Stimulated activated CD8-positive, alpha-beta memory T cell treated with anti-CD3 and anti-CD28 coated beads, Interleukin-4, amount 100 ng/mL, for 1 hour (primary cell): ENCODE measurements at regions not wholly inside any gene's neighbourhood (a gene's known extent, or its start where the extent isn't known, plus 50 kb on each side); places are given as distances from the start of the nearest gene placed in this dataset.
A peak's percentile ranks its signal among the peaks of the same experiment; 100 is the strongest.
"Not testable (repeated sequence)": the region's sequence is repeated elsewhere in the genome, so short reads cannot be mapped to it uniquely, and the experiment has no call there.

Experiments
- DNase-seq, 2 donors: peaks; one replicate each; pipeline ENCODE4 v3.0.0-alpha.2; 2020; ENCODE audit warnings: low read depth in 2 of 2, low spot score in 1 of 2

- DNase-seq: not testable (repeated sequence)
Observed at GRCh38 chr9:62798884-62799850, 1609.3 kb downstream of the SPATA31A7 start.

GRCh38 chr9:62799851-62800371 is 1610.1 kb downstream of the SPATA31A7 start:
- DNase-seq: not testable (repeated sequence)

DNA sequence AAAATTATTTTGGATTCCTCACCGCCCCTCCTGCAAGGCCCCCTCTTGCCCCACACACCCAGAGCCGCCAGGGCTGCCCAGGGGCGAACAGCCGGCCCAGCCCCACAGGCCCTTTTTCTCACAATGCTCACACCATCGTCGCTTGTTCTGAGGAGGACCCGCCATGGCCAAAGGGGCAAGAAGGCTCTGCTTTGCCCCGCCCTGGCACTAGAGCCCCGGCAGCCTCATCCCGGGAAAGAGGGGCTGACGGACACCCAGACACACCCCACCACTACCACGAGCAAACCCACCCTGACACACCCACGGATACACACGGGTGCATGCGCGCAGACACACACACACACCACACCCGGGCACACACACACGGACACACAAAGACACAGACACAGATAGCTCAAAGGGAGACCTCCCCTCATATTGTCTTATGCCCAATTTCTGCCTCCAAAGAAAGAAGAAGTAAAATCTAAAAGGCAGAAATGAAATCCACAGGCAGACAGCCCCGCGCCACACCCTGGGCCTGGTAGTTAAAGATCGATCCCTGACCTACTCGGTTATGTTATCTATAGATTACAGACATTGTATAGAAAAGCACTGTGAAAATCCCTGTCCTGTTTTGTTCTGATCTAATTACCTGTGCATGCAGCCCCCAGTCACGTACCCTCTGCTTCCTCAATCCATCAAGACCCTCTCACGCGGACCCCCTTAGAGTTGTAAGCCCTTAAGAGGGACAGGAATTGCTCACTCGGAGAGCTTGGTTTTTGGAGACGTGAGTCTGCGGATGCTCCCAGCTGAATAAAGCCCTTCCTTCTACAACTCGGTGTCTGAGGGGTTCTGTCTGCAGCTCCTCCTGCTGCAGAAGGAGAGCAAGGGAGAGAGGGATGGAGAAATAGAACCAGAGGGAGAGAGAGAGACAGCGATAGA is 1610.9 kb downstream of the SPATA31A7 start:
- not testable (repeated sequence) for DNase-seq

GRCh38 chr9:62801372-62801811 is 1611.6 kb downstream of the SPATA31A7 start:
- not testable (repeated sequence) for DNase-seq

GRCh38 chr9:62801961-62802718 is 1612.3 kb downstream of the SPATA31A7 start:
- peak in 1 of 2 donors; percentile 51 for DNase-seq

GRCh38 chr9:62802719-62803079 is 1612.9 kb downstream of the SPATA31A7 start:
- DNase-seq: not testable (repeated sequence)

DNA sequence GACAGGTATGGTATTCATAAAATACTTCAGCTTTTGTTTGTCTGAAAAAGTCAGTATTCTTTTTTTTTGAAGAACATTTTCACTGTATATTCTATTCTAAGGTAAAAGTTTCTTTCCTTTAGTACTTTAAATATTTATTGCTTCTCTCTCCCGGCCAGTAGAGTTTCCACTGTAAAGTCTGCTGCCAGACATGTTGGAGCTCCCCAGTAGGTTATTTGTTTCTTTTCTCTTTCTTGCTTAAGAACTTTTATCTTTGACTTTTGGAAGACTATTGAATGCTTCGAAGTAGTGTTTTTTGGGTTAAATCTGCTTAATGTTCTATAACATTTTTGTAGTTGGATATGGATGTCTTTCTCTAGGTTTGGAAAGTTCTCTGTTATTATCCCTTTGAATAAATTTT is 1613.3 kb downstream of the SPATA31A7 start:
- not testable (repeated sequence) for DNase-seq

DNA sequence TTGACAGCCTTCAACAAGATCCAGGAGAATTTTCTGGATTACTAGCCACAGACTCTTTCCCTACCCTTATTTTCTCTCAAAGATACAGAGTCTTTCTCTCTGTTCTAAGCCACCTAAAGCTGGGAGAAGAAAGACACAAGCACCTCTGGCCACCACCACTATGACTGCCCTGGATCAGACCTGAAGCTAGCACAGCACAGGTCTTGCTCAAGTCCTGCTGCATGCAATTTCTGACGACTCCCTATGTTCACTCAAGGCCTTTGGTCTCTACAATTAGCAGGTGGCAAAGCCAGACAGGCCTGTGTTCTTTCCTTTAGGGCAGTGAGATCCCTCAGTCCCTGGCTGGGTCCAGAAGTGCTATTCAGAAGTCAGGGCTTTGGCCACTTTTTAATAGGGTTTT is 1614.5 kb downstream of the SPATA31A7 start:
- DNase-seq: not testable (repeated sequence)

DNA sequence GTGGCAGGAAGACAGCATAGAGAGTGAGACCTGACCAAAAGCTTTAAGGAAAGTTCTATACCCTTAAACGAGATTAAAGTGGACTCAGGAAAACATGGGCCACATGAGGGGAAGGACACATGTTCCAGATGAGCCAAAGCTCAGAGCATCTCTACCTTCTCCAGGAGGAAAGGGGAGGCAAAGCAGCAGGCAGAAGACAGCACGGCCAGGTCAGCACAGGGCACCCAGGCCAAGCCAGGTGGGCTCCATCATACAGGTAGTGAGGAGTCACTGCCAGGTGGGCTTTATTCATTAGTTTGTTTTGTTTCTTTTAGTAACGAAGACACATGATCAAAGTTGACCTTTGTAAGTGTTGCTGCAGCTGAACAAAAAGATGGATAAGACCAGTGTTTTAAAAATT is 1617.6 kb downstream of the SPATA31A7 start:
- DNase-seq: not testable (repeated sequence)

DNA sequence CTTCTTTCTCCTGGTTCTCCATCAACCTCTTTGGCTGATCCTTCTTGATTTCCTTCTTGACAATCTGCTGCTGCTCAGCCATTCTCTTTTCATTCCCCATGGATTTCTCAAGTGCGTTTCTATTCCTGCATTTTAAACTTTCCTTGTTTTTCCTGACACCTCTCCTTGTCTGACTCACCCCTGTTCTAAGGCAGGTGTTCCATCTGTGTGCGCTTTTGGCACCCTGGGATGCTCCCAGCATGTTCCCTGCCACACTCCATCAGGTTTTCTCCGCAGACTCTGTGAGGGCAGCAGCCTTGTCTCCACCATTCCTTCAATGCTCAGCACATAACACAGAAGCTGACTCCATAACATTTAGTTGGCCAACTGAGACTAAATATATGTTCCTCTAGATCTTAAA is 1618.2 kb downstream of the SPATA31A7 start:
- DNase-seq: not testable (repeated sequence)

DNA sequence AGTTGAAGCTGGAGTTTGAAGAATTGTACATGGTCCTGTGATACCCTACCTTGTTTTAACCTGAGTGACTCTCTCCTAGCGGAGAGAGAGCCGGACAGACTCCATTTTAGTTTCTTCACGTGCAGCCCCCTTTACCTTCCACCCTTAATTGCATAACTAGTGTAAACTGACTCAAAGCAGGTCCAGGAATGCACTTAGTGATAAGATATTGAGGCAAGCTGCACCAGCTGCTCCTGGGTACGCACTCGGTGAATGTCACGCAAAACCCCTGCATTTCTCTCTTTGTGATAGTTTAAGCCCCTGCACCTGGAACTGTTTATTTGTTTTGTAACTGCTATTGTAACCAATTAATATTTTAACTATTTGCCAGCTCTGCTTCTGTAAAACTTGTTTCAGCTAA is 1620.5 kb downstream of the SPATA31A7 start:
- not testable (repeated sequence) for DNase-seq

DNA sequence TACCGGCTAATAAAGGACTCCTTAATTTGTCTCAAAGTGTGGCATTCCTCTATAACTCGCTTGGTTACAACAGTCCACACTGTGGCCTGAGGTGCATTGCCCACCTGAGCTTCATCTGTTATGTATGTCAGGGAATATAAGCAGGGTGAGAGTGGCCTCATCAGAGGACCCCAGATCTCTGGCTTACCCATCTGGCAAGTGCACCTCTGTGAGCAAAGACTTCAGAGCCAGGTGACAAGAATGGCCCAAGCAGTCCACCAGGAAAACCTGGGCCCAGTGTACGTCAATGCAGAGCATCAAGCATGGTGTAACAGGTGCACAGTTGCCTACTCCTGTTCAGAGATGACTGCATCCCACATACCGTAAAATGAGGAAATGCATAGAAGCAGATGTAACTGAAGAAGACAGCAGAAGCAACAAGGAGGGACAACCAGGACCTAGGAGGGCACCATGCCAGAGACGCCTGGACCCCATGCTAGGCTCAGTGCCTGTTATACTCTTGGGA is 1621.0 kb downstream of the SPATA31A7 start:
- DNase-seq: not testable (repeated sequence)

GRCh38 chr9:62815436-62815835 is 1625.6 kb downstream of the SPATA31A7 start:
- not testable (repeated sequence) for DNase-seq

DNA sequence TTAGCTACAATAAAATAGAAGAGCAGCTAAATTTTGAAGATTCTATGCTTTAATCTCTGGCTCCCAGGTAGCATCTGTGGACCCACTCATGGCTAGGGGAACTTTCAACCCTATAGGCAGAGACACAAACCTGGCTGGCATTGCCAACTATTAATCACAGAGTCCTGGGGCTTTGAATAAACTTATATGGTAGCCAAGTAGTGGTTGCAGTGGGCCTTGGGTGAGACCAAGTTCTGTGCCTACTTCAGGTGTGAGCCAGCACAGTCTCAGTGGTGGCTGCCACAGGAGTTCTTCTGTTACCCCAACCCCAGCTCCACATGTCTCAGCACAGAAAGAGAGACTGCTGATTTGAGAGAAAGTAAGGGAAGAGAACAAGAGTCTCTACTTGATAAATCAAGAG is 1626.5 kb downstream of the SPATA31A7 start:
- not testable (repeated sequence) for DNase-seq

DNA sequence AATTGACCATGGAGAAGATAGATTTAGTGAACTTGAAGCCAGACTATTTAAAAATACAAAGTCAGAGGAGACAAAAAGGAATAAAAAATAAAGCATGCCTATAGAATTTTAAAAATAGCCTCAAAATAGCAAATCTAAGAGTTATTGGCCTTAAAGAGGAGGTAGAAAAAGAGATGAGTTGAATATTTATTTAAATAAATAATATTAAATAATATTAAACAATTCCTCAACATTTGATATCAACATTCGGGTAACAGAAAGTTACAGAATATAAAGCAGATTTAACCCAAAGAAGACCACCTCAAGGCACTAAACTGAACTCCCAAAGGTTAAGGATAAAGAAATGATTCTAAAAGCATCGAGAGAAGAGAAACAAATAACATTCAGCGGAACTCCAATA is 1627.4 kb downstream of the SPATA31A7 start:
- not testable (repeated sequence) for DNase-seq

DNA sequence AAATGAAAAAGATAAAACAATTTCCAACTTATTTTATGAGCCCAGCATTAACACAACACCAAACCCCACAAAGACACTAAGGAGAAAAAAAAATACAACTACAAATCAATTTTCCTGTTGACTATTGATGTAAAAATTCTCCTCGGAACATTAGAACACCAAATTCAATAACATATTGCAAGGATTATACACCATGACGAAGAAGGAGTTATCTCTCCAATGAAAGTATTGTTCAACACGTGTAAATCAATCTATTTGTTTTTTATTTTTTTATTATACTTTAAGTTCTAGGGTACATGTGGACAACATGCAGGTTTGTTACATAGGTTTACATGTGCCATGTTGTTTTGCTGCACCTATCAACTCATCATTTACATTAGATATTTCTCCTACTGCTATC is 1632.3 kb downstream of the SPATA31A7 start:
- not testable (repeated sequence) for DNase-seq

DNA sequence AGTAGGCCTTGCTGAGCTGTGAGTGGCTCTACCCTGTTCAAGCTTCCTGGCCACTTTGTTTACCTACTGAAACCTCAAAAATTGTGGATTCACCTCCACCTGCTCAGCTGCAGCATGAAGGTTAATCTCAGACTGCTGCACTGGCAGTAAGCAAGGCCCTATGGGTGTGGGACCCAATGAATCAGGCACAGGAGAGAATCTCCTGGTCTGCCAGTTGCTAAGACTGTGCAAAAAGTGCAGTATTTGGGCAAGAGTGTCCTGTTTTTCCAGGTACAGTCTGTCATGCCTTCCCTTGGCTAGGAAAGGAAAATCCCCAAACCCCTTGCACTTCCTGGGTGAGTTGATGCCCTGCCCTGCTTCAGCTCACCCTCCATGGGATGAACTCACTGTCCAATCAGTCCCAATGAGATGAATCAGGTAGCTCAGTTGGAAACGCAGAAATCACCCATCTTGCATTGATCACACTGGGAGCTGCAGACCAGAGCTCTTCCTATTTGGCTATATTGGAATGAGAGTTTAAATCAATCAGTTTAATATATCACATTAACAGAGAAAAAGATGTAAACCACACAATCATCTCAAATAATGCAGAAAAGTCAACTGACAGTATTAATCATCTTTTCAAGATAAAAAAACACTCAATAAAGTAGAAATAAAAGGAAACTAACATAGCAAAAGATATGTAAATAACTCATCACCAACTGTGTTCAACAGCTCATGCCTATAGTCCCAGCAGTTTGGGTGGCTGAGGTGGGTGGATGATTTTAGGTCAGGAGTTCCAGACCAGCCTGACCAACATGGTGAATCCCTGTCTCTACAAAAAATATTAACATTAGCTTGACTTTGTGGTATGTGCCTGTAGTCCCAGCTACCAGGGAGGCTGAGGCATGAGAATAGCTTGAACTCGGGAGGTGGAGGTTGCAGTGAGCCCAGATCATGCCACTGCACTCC is 1638.4 kb downstream of the SPATA31A7 start:
- not testable (repeated sequence) for DNase-seq

- not testable (repeated sequence) for DNase-seq
Observed at GRCh38 chr9:62830829-62831459, 1641.1 kb downstream of the SPATA31A7 start.
